Adrenal gland (tissue), 9 donors: ENCODE measurements at regions not wholly inside any gene's neighbourhood (a gene's known extent, or its start where the extent isn't known, plus 50 kb on each side); places are given as distances from the start of the nearest gene placed in this dataset.
"Not testable (repeated sequence)": the region's sequence is repeated elsewhere in the genome, so short reads cannot be mapped to it uniquely, and the experiment has no call there.

Experiments used
- DNase-seq, 7 donors: peaks; one replicate each; pipeline ENCODE4 v3.0.0-alpha.2; 2019 to 2020
- H3K27ac ChIP-seq, 5 donors: fragments of 200-600 bp; sonication (generic) in 4 of 5; 1 replicate in 3 of 5; 2 replicates in 2 of 5; pipeline versions ENCODE4 v1.5.1 to v1.8.0; 2016 to 2020; ENCODE audit warnings: mild to moderate bottlenecking in 1 of 5
- H3K27me3 ChIP-seq: fragments of 200-600 bp; 2 replicates; pipeline ENCODE4 v1.8.0; 2021
- H3K36me3 ChIP-seq, 2 donors: fragments of 200-600 bp; replicated peaks in 1 of 2; 1 replicate in 1 of 2; 2 replicates in 1 of 2; pipeline versions ENCODE4 v1.5.1 to v1.8.0; 2018 to 2022
- H3K4me1 ChIP-seq, 2 donors: fragments of 200-600 bp; replicated peaks in 1 of 2; 1 replicate in 1 of 2; 2 replicates in 1 of 2; pipeline versions ENCODE4 v1.5.1 to v1.8.0; 2018 to 2021
- H3K4me3 ChIP-seq, 4 donors: fragments of 200-600 bp; sonication (generic) in 3 of 4; one replicate each; pipeline ENCODE4 v1.5.1; 2016 to 2018
- H3K9me3 ChIP-seq, 3 donors: fragments of 200-600 bp; sonication (generic) in 1 of 3; replicated peaks in 1 of 3; 1 replicate in 2 of 3; 2 replicates in 1 of 3; pipeline versions ENCODE4 v1.5.1 to v1.8.0; 2016 to 2021
- POLR2A ChIP-seq, 2 donors: fragments of 450-650 bp; IDR thresholded peaks; one replicate each; pipeline ENCODE4 v1.6.1; 2017; ENCODE audit warnings: antibody characterized with exemption in 2 of 2, mild to moderate bottlenecking in 2 of 2, moderate library complexity in 1 of 2
- WGBS, 4 donors: extraction: QIAGEN DNeasy Blood & Tissue Kit in 2 of 4; methylation state at CpG; one replicate each; pipeline versions ENCODE4 v1.1.5 to v1.1.7; 2013 to 2017; 5-methylcytosine and 5-hydroxymethylcytosine counted together
- intact Hi-C, 2 donors: fragments of 100-400 bp; cut with DNase I; formaldehyde crosslinking; loops; one replicate each; pipeline versions ENCODE4 v1.14.1 to v1.15.0; 2022 to 2023
- TF ChIP-seq, protein P1 (sequence below), 6 experiments: fragments of 450-650 bp in 4 of 6; fragments of 200-600 bp in 2 of 6; sonication (generic) in 1 of 6; IDR thresholded peaks; 1 replicate in 5 of 6; 2 replicates in 1 of 6; pipeline versions ENCODE4 v1.5.1 to v1.8.0; 2016 to 2021; ENCODE audit warnings: antibody characterized with exemption in 6 of 6, mild to moderate bottlenecking in 2 of 6, moderate library complexity in 1 of 6
- donor health status: healthy with polysubstance abuse.
- donor health status: Bipolar disorder and iron deficiency.
- donor health status: DM: yes; HTN: yes; CAD: no.
- donor health status: DM: no; HTN: no; CAD: no.
- donor health status: DM: no; HTN: no; CAD: no.

DNA sequence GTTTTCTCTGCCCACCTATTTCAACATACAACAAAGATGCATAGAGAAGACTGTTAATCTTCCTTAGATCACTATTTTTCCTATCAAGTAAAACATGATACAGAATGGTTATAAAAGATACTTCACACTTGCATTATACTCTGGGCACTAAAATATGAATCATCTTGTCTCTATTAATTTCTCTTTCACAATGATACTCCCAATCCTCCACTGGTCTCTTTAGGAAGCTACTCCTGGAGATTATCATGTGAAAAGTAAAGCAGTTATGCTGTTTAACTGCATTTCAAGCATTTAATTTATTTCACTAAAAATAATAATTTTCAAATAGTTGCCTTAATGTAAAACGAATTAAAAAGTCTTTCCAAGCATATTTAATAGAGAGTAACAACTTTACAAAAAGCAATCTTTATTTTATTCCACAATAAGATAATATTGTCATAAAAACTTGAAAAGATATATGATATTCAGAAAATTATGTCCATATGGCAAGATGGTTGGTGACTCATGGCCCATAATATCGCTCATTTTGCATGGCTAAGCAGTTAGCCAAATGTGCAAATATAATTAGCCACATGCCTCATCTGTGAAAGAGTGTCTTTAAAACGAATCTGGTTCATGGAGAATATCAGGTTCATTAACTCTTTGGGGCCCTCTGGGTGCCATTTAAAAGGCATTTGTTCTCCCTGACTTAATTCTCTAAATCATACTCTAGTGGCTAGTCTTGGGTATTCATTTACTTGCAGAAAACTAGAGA is 1569.0 kb upstream of the B3GALT2 start:
- Histone ChIP-seq H3K4me3 (no peak overlapping the region), H3K4me1 (no peaks in the 10 kb centered on the region), H3K36me3 (no peaks in the 10 kb centered on the region), H3K9me3 (no peaks in the 10 kb centered on the region), H3K27ac (no peak overlapping the region), H3K27me3 (no peaks in the 10 kb centered on the region)
- no peak for DNase-seq
- intact Hi-C loops: no loop called here
- WGBS, 4 donors: 47 to 53% (median 50%) methylated on average over 3 of the region's 3 CpGs
- TF ChIP-seq POLR2A (IDR thresholded peaks at IDR 0.05): no peak
- TF ChIP-seq, protein P1, sequence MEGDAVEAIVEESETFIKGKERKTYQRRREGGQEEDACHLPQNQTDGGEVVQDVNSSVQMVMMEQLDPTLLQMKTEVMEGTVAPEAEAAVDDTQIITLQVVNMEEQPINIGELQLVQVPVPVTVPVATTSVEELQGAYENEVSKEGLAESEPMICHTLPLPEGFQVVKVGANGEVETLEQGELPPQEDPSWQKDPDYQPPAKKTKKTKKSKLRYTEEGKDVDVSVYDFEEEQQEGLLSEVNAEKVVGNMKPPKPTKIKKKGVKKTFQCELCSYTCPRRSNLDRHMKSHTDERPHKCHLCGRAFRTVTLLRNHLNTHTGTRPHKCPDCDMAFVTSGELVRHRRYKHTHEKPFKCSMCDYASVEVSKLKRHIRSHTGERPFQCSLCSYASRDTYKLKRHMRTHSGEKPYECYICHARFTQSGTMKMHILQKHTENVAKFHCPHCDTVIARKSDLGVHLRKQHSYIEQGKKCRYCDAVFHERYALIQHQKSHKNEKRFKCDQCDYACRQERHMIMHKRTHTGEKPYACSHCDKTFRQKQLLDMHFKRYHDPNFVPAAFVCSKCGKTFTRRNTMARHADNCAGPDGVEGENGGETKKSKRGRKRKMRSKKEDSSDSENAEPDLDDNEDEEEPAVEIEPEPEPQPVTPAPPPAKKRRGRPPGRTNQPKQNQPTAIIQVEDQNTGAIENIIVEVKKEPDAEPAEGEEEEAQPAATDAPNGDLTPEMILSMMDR (IDR thresholded peaks at IDR 0.05): no peak

DNA sequence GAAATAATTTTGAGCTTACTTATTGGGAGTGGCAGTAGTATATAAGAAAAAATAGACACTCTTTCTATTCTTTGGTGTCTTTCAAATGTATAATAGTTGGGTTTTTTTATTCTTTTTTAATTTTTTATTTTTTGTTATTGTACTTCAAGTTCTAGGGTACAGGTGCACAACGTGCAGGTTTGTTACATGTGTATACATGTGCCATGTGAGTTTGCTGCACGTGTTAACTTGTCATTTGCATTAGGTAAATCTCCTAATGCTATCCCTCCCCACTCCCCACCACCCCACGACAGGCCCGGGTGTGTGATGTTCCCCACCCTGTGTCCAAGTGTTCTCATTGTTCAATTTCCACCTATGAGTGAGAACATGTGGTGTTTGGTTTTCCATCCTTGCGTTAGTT is 1552.4 kb upstream of the B3GALT2 start:
- H3K27me3 ChIP-seq, H3K36me3 ChIP-seq, H3K4me3 ChIP-seq, intact Hi-C loops, H3K9me3 ChIP-seq, H3K4me1 ChIP-seq, H3K27ac ChIP-seq, DNase-seq: not testable (repeated sequence)
- WGBS, 4 donors: 74 to 83% (median 77%) methylated on average over 5 of the region's 5 CpGs

DNA sequence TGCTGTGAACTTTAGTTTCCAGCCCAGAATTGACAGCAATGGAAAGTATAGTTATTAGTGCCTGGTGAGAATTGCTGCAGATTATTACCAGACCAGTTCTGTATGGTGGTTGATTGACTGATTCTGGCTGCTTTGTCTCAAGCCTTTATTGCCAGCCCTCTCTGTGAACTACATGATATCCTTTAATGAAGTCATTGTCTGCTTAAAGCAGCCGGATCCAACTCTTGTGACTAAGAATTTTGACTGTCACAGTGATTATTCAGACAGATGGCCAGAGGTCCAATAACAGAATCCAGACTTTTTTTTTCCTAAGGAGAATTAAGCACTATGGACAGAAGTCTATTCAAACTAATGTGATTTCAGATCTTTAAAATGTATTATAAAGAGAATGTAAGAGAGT is 1548.6 kb upstream of the B3GALT2 start:
- DNase-seq: no peak
- Histone ChIP-seq H3K27ac (no peak overlapping the region), H3K4me3 (no peak overlapping the region), H3K9me3 (no peaks in the 10 kb centered on the region), H3K4me1 (no peaks in the 10 kb centered on the region), H3K27me3 (no peaks in the 10 kb centered on the region), H3K36me3 (no peaks in the 10 kb centered on the region)
- WGBS, 4 donors: 55 to 87% (median 69%) methylated on average over 1 of the region's 1 CpG
- intact Hi-C loops: no loop called here
- TF ChIP-seq, protein P1 (IDR thresholded peaks at IDR 0.05): no peak
- no peak for TF ChIP-seq POLR2A (IDR thresholded peaks at IDR 0.05)

DNA sequence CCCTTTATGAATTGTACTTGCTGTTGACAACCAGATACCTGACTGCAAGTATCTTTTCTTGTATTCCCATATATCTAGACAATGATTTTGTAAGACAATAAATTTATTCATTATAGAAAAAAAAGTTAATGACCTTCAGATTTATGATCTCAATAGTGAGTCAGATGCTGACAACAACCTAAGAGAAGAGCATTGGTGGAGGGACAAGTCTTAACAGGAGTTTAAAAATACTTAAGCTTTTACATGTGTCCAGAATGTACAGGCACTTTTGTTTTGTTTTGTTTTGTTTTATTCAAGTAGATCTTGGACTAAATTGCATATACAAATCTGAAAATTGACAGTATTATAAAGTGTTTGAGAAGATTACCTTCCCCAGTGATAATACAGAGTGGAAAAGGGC is 1544.6 kb upstream of the B3GALT2 start:
- DNase-seq: no peak

More for the DNA sequence above, 1544.6 kb upstream of the B3GALT2 start:
- H3K4me1 ChIP-seq: no peaks in the 10 kb centered on the region
- TF ChIP-seq, protein P1 (IDR thresholded peaks at IDR 0.05): no peak
- no peak for TF ChIP-seq POLR2A (IDR thresholded peaks at IDR 0.05)
- no peaks in the 10 kb centered on the region for H3K9me3 ChIP-seq
- intact Hi-C loops: no loop called here
- H3K27me3 ChIP-seq: no peaks in the 10 kb centered on the region
- no peaks in the 10 kb centered on the region for H3K36me3 ChIP-seq
- no peak overlapping the region for H3K27ac ChIP-seq
- H3K4me3 ChIP-seq: no peak overlapping the region
